HG03175 (cell line): ENCODE measurements at regions not wholly inside any gene's neighbourhood (a gene's known extent, or its start where the extent isn't known, plus 50 kb on each side); places are given as distances from the start of the nearest gene placed in this dataset.

ENCODE experiments used
- ATAC-seq: cut with Tn5 transposase; IDR thresholded peaks from one replicate; pipeline ENCODE4 v1.9.1; 2021; ENCODE audit warnings: mild to moderate bottlenecking, moderate library complexity; ENCODE audit not compliant: unreplicated experiment

- ATAC-seq: no peak
Observed at GRCh38 chr2:118255301-118255700, 167.0 kb downstream of the INSIG2 start.

GRCh38 chr2:118254116-118254515, 165.8 kb downstream of the INSIG2 start:
- ATAC-seq: no peak

GRCh38 chr2:118251427-118251826, 163.2 kb downstream of the INSIG2 start:
- no peak for ATAC-seq

- no peak for ATAC-seq
Observed at GRCh38 chr2:118250463-118250862, 162.2 kb downstream of the INSIG2 start.

GRCh38 chr2:118250001-118250400, 161.7 kb downstream of the INSIG2 start:
- peak; percentile 26 for ATAC-seq

- ATAC-seq: peak; percentile 90
Observed at GRCh38 chr2:118249531-118249930, 161.3 kb downstream of the INSIG2 start.

GRCh38 chr2:118246726-118247125, 158.5 kb downstream of the INSIG2 start:
- ATAC-seq: no peak

- ATAC-seq: no peak
Observed at GRCh38 chr2:118246079-118246478, 157.8 kb downstream of the INSIG2 start.

- ATAC-seq: no peak
Observed at GRCh38 chr2:118244686-118245085, 156.4 kb downstream of the INSIG2 start.

GRCh38 chr2:118243031-118243430, 154.8 kb downstream of the INSIG2 start:
- ATAC-seq: no peak

GRCh38 chr2:118242216-118242615, 153.9 kb downstream of the INSIG2 start:
- ATAC-seq: peak; percentile 86

GRCh38 chr2:118241128-118241527, 152.9 kb downstream of the INSIG2 start:
- no peak for ATAC-seq

- no peak for ATAC-seq
Observed at GRCh38 chr2:118240276-118240675, 152.0 kb downstream of the INSIG2 start.

- no peak for ATAC-seq
Observed at GRCh38 chr2:118239284-118239683, 151.0 kb downstream of the INSIG2 start.

- no peak for ATAC-seq
Observed at GRCh38 chr2:118237451-118237850, 149.2 kb downstream of the INSIG2 start.

- ATAC-seq: no peak
Observed at GRCh38 chr2:118232796-118233195, 144.5 kb downstream of the INSIG2 start.

- ATAC-seq: no peak
Observed at GRCh38 chr2:118232391-118232790, 144.1 kb downstream of the INSIG2 start.

- ATAC-seq: no peak
Observed at GRCh38 chr2:118231759-118232158, 143.5 kb downstream of the INSIG2 start.

GRCh38 chr2:118227698-118228508, 139.6 kb downstream of the INSIG2 start:
- ATAC-seq: no peak

GRCh38 chr2:118225666-118226065, 137.4 kb downstream of the INSIG2 start:
- no peak for ATAC-seq

GRCh38 chr2:118224895-118225311, 136.6 kb downstream of the INSIG2 start:
- ATAC-seq: peak; percentile 16

GRCh38 chr2:118223992-118224894, 136.0 kb downstream of the INSIG2 start:
- peak; percentile 57 for ATAC-seq
